IMR-90 (cell line): ENCODE measurements at regions not wholly inside any gene's neighbourhood (a gene's known extent, or its start where the extent isn't known, plus 50 kb on each side); places are given as distances from the start of the nearest gene placed in this dataset.

Experiments
- ATAC-seq: fragments of 200-7000 bp; cut with Tn5 transposase; 2 replicates; pipeline ENCODE4 v1.9.1; 2020; ENCODE audit warnings: low read depth, mild to moderate bottlenecking, moderate library complexity
- BruUV-seq: library from RNA; stranded (reverse); fragments of 400-500 nt; replicated peaks from 2 replicates; lab custom pipeline; 2021; lab: Mats Ljungman, UMichigan
- CTCF ChIA-PET: fragments of 300-600 bp; formaldehyde crosslinking; extraction: SDS; loops from one replicate; lab custom pipeline; 2021; ENCODE audit warnings: antibody characterized with exemption; lab: Yijun Ruan, JAX
- POLR2A ChIA-PET: fragments of 300-600 bp; sonication (Branson Sonifier 250); formaldehyde crosslinking; loops from one replicate; lab custom pipeline; 2022; ENCODE audit warnings: antibody characterized with exemption; ENCODE audit not compliant: unreplicated experiment; lab: Charles Lee
- DNase-seq: peaks from one replicate; pipeline ENCODE4 v3.0.0; 2013
- H2AFZ ChIP-seq: replicated peaks from 2 replicates; pipeline ENCODE3; 2013; ENCODE audit warnings: low read length, mild to moderate bottlenecking; ENCODE audit not compliant: poor library complexity
- H2AK5ac ChIP-seq: 2 replicates; pipeline ENCODE4 v1.6.1; 2013; ENCODE audit warnings: low read depth, low read length, inconsistent platforms
- H2AK9ac ChIP-seq: replicated peaks from 2 replicates; pipeline ENCODE3; 2013; ENCODE audit warnings: mild to moderate bottlenecking, low read depth, low read length, moderate library complexity; ENCODE audit not compliant: poor library complexity
- H2BK120ac ChIP-seq: 2 replicates; pipeline ENCODE4 v1.6.1; 2013; ENCODE audit warnings: low read depth, low read length, inconsistent platforms
- H2BK15ac ChIP-seq: 3 replicates; pipeline ENCODE4 v1.6.1; 2013; ENCODE audit warnings: low read depth, low read length, inconsistent platforms
- H2BK20ac ChIP-seq: 2 replicates; pipeline ENCODE4 v1.6.1; 2013; ENCODE audit warnings: low read depth, mild to moderate bottlenecking, inconsistent platforms, low read length, moderate library complexity
- H2BK5ac ChIP-seq: 2 replicates; pipeline ENCODE4 v1.6.1; 2013; ENCODE audit warnings: mild to moderate bottlenecking, low read depth, low read length, inconsistent platforms; ENCODE audit not compliant: poor library complexity, severe bottlenecking
- H3K14ac ChIP-seq: replicated peaks from 2 replicates; pipeline ENCODE4 v1.6.1; 2013; ENCODE audit warnings: low read depth, low read length, inconsistent platforms
- H3K18ac ChIP-seq: 2 replicates; pipeline ENCODE4 v1.6.1; 2013; ENCODE audit warnings: low read depth, low read length, control low read depth
- H3K23ac ChIP-seq: 2 replicates; pipeline ENCODE4 v1.6.1; 2013; ENCODE audit warnings: low read depth, low read length, inconsistent platforms
- H3K27ac ChIP-seq: 2 replicates; pipeline ENCODE4 v1.5.1; 2013; ENCODE audit warnings: mild to moderate bottlenecking, control low read depth, low read length; ENCODE audit not compliant: insufficient read depth
- H3K27me3 ChIP-seq: 2 replicates; pipeline ENCODE4 v1.6.1; 2013; ENCODE audit warnings: low read length; ENCODE audit not compliant: control insufficient read depth, insufficient read depth
- H3K36me3 ChIP-seq: 2 replicates; pipeline ENCODE4 v1.6.1; 2013; ENCODE audit warnings: low read length, mixed read lengths; ENCODE audit not compliant: control insufficient read depth, insufficient read depth
- H3K4ac ChIP-seq: 2 replicates; pipeline ENCODE4 v1.6.1; 2013; ENCODE audit warnings: low read depth, low read length, inconsistent platforms
- H3K4me1 ChIP-seq: 2 replicates; pipeline ENCODE4 v1.6.1; 2013; ENCODE audit warnings: low read length, mixed read lengths; ENCODE audit not compliant: control insufficient read depth, insufficient read depth
- H3K4me2 ChIP-seq: 2 replicates; pipeline ENCODE4 v1.6.1; 2013; ENCODE audit warnings: low read depth, mild to moderate bottlenecking, control low read depth, low read length, moderate library complexity
- H3K4me3 ChIP-seq: 2 replicates; pipeline ENCODE4 v1.5.1; 2013; ENCODE audit warnings: low read depth, mild to moderate bottlenecking, control low read depth, low read length, moderate library complexity; ENCODE audit not compliant: insufficient read depth
- H3K56ac ChIP-seq: 2 replicates; pipeline ENCODE4 v1.6.1; 2013; ENCODE audit warnings: low read length, inconsistent platforms; ENCODE audit not compliant: insufficient read depth; ENCODE audit errors: extremely low read depth
- H3K79me1 ChIP-seq, 2 experiments: 2 replicates each; pipeline ENCODE4 v1.6.1; 2013; ENCODE audit warnings: low read length in 2 of 2, inconsistent platforms in 1 of 2, low read depth in 1 of 2
- H3K9ac ChIP-seq: 2 replicates; pipeline ENCODE4 v1.6.1; 2013; ENCODE audit warnings: low read depth, low read length, control low read depth
- H3K9me1 ChIP-seq: 2 replicates; pipeline ENCODE4 v1.6.1; 2013; ENCODE audit warnings: low read length, inconsistent platforms; ENCODE audit not compliant: insufficient read depth
- H3K9me3 ChIP-seq: 2 replicates; pipeline ENCODE4 v1.6.1; 2013; ENCODE audit warnings: low read length; ENCODE audit not compliant: control insufficient read depth, insufficient read depth
- H4K20me1 ChIP-seq: 2 replicates; pipeline ENCODE4 v1.6.1; 2013; ENCODE audit warnings: low read length, inconsistent platforms; ENCODE audit not compliant: insufficient read depth
- H4K5ac ChIP-seq: 2 replicates; pipeline ENCODE4 v1.6.1; 2013; ENCODE audit warnings: mild to moderate bottlenecking, low read depth, low read length, control low read depth
- H4K8ac ChIP-seq, 2 experiments: 2 replicates each; pipeline ENCODE4 v1.6.1; 2013; ENCODE audit warnings: low read depth in 2 of 2, low read length in 2 of 2, control low read depth in 1 of 2, inconsistent platforms in 1 of 2
- H4K91ac ChIP-seq: 2 replicates; pipeline ENCODE4 v1.6.1; 2013; ENCODE audit warnings: low read depth, low read length, inconsistent platforms; ENCODE audit not compliant: insufficient read depth
- BHLHE40 ChIP-seq: fragments of 150-350 bp; IDR thresholded peaks from 2 replicates; pipeline ENCODE4 v1.6.1; 2016; ENCODE audit warnings: mild to moderate bottlenecking, low read depth, low read length
- CEBPB ChIP-seq: IDR thresholded peaks from 2 replicates; pipeline ENCODE4 v1.6.1; 2012; ENCODE audit warnings: low read depth, low read length, improper control_type of control experiment
- CHD1 ChIP-seq: IDR thresholded peaks from 2 replicates; pipeline ENCODE4 v1.6.1; 2012; ENCODE audit warnings: low read depth, low read length, improper control_type of control experiment
- FOS ChIP-seq: fragments of 150-350 bp; IDR thresholded peaks from 2 replicates; pipeline ENCODE4 v1.6.1; 2016; ENCODE audit warnings: low read depth, low read length
- MAFK ChIP-seq: IDR thresholded peaks from 2 replicates; pipeline ENCODE4 v1.6.1; 2012; ENCODE audit warnings: low read depth, low read length, improper control_type of control experiment
- MXI1 ChIP-seq: IDR thresholded peaks from 2 replicates; pipeline ENCODE4 v1.6.1; 2012; ENCODE audit warnings: low read depth, mild to moderate bottlenecking, low read length, moderate library complexity, borderline replicate concordance
- NFE2L2 ChIP-seq: fragments of 150-350 bp; IDR thresholded peaks from 2 replicates; pipeline ENCODE4 v1.6.1; 2016; ENCODE audit warnings: low read depth, mild to moderate bottlenecking, low read length
- POLR2A ChIP-seq: IDR thresholded peaks from 2 replicates; pipeline ENCODE4 v1.6.1; 2012; ENCODE audit warnings: mild to moderate bottlenecking, low read depth, low read length
- RAD21 ChIP-seq: IDR thresholded peaks from 2 replicates; pipeline ENCODE4 v1.6.1; 2012; ENCODE audit warnings: low read length, improper control_type of control experiment
- RCOR1 ChIP-seq: IDR thresholded peaks from 2 replicates; pipeline ENCODE4 v1.6.1; 2012; ENCODE audit warnings: mild to moderate bottlenecking, low read length, improper control_type of control experiment; ENCODE audit not compliant: insufficient replicate concordance
- RFX5 ChIP-seq: IDR thresholded peaks from 2 replicates; pipeline ENCODE4 v1.8.0; 2012; ENCODE audit warnings: low read depth, mild to moderate bottlenecking, low read length, moderate library complexity
- WGBS, 2 experiments: methylation state at CpG; one replicate each; pipeline versions ENCODE4 v1.1.5 to v1.1.7; 2013; ENCODE audit warnings: missing lambda C conversion rate in 2 of 2; ENCODE audit not compliant: insufficient read length in 1 of 2; ENCODE audit errors: extremely low coverage in 2 of 2; 5-methylcytosine and 5-hydroxymethylcytosine counted together
- dilution Hi-C: fragments of 300-500 bp; cut with HindIII; formaldehyde crosslinking; loops from one replicate; pipeline ENCODE4 v1.14.3; 2018; ENCODE audit warnings: low sequenced_read_pairs; ENCODE audit not compliant: unreplicated experiment
- in situ Hi-C: fragments of 300-500 bp; cut with MboI; formaldehyde crosslinking; loops from 3 replicates; pipeline ENCODE4 v1.14.3; 2019; ENCODE audit warnings: low sequenced_read_pairs, inconsistent platforms, mixed read lengths
- intact Hi-C: fragments of 100-400 bp; cut with micrococcal nuclease; formaldehyde crosslinking; loops from 2 replicates; pipeline ENCODE4 v1.10.0; 2022
- TF ChIP-seq, protein P1 (sequence below): conservative IDR thresholded peaks from 2 replicates; pipeline ENCODE4 v1.5.1; 2012; ENCODE audit warnings: mild to moderate bottlenecking, low read depth, low read length, improper control_type of control experiment
- TF ChIP-seq, protein P2 (sequence below): fragments of 150-350 bp; IDR thresholded peaks from 2 replicates; pipeline ENCODE4 v1.6.1; 2016; ENCODE audit warnings: low read depth, mild to moderate bottlenecking, low read length, moderate library complexity, borderline replicate concordance

DNA sequence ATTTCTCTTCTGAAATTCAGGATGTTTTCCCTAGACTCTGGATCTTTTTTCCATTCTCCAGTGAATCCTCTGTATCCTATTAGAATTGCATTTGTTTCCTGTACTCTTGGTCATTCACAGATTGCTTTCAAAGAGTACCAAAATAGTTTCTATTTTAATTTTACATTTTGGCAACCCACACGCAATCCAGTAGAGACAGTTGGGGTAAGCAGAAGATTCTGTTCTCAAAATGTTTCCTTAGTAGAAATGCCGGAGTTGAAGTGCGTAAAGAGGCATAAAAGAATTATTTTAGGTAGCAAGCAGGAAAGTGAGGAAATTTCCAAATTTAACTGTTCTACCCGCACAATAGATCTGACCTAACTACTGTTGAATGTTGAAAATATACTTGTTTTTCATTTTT lies 842.4 kb downstream of the LUZP2 start:
- DNase-seq, result no peak
- no peak for TF ChIP-seq MAFK
- no peak for TF ChIP-seq BHLHE40
- no peak for TF ChIP-seq RAD21
- TF ChIP-seq, protein P1, sequence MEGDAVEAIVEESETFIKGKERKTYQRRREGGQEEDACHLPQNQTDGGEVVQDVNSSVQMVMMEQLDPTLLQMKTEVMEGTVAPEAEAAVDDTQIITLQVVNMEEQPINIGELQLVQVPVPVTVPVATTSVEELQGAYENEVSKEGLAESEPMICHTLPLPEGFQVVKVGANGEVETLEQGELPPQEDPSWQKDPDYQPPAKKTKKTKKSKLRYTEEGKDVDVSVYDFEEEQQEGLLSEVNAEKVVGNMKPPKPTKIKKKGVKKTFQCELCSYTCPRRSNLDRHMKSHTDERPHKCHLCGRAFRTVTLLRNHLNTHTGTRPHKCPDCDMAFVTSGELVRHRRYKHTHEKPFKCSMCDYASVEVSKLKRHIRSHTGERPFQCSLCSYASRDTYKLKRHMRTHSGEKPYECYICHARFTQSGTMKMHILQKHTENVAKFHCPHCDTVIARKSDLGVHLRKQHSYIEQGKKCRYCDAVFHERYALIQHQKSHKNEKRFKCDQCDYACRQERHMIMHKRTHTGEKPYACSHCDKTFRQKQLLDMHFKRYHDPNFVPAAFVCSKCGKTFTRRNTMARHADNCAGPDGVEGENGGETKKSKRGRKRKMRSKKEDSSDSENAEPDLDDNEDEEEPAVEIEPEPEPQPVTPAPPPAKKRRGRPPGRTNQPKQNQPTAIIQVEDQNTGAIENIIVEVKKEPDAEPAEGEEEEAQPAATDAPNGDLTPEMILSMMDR, result no peak
- no peak for TF ChIP-seq NFE2L2
- TF ChIP-seq, protein P2, sequence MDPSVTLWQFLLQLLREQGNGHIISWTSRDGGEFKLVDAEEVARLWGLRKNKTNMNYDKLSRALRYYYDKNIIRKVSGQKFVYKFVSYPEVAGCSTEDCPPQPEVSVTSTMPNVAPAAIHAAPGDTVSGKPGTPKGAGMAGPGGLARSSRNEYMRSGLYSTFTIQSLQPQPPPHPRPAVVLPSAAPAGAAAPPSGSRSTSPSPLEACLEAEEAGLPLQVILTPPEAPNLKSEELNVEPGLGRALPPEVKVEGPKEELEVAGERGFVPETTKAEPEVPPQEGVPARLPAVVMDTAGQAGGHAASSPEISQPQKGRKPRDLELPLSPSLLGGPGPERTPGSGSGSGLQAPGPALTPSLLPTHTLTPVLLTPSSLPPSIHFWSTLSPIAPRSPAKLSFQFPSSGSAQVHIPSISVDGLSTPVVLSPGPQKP, result no peak
- no peak for TF ChIP-seq RCOR1
- no peak for TF ChIP-seq CHD1
- no peak for TF ChIP-seq RFX5
- no peak for TF ChIP-seq FOS
- no peak for TF ChIP-seq MXI1
- TF ChIP-seq POLR2A, result no peak
- no peak for TF ChIP-seq CEBPB
- Histone ChIP-seq H2BK15ac (no peak overlapping the region), H3K18ac (no peak overlapping the region), H2AFZ (no peak overlapping the region), H3K4me3 (no peak overlapping the region), H3K23ac (no peak overlapping the region), H4K91ac (no peak overlapping the region), H3K4ac (no peak overlapping the region), H4K8ac (no peak overlapping the region), H4K20me1 (no peaks in the 10 kb centered on the region), H3K36me3 (no peaks in the 10 kb centered on the region), H3K9ac (no peak overlapping the region), H2AK5ac (no peak overlapping the region), H3K4me2 (no peak overlapping the region), H3K9me3 (no peaks in the 10 kb centered on the region), H2BK120ac (no peak overlapping the region), H4K5ac (no peak overlapping the region), H2AK9ac (no peak overlapping the region), H2BK5ac (no peak overlapping the region), H2BK20ac (no peak overlapping the region), H3K27ac (no peak overlapping the region), H3K4me1 (no peaks in the 10 kb centered on the region), H3K9me1 (no peaks in the 10 kb centered on the region), H3K27me3 (no peaks in the 10 kb centered on the region), H3K56ac (no peak overlapping the region), H3K14ac (no peak overlapping the region), H3K79me1 (no peaks in the 10 kb centered on the region)
- in situ Hi-C loops (no loop called here), dilution Hi-C loops (no loop called here), intact Hi-C loops (no loop called here)
- no peak for ATAC-seq
- WGBS, 2 experiments, result no CpG with 5 or more reads among the region's 4 CpGs
- ChIA-PET POLR2A (no interaction called here), CTCF (no interaction called here)
- BruUV-seq, result no TSS peak
